Activated effector memory CD4-positive, alpha-beta T cell treated with anti-CD3 and anti-CD28 coated beads, Interleukin-2, amount 50 U/mL, for 16 hours (primary cell): ENCODE measurements at regions not wholly inside any gene's neighbourhood (a gene's known extent, or its start where the extent isn't known, plus 50 kb on each side); places are given as distances from the start of the nearest gene placed in this dataset.
"Not testable (repeated sequence)": the region's sequence is repeated elsewhere in the genome, so short reads cannot be mapped to it uniquely, and the experiment has no call there.

ENCODE experiments used
- DNase-seq: peaks from one replicate; pipeline ENCODE4 v3.0.0-alpha.2; 2020

DNA sequence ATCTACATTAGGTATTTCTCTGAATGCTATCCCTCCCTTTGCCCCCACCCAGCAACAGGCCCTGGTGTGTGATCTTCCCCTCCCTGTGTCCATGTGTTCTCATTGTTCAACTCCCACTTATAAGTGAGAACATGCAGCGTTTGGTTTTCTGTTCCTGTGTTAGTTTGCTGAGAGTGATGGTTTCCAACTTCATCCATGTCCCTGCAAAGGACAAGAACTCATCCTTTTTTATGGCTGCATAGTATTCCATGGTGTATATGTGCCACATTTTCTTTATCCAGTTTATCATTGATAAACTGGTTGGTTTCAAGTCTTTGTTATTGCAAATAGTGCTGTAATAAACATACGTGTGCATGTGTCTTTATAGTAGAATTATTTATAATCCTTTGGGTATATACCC is 55.5 kb upstream of the RASA1 start:
- not testable (repeated sequence) for DNase-seq

DNA sequence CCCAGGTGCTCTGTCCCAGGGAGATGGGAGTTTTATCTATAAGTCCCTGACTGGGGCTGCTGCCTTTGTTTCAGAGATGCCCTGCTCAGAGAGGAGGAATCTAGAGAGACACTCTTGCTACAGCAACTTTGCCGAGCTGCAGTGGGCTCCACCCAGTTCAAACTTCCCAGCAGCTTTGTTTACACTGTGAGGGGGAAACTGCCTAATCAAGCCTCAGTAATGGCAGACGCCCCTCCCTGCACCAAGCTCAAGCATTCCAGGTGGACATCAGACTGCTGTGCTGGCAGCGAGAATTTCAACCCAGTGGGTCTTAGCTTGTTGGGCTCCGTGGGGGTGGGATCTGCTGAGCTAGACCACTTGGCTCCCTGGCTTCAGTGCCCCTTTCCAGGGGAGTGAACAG is 50.2 kb upstream of the RASA1 start:
- not testable (repeated sequence) for DNase-seq
